Breast epithelium (tissue), 4 donors: ENCODE measurements at regions not wholly inside any gene's neighbourhood (a gene's known extent, or its start where the extent isn't known, plus 50 kb on each side); places are given as distances from the start of the nearest gene placed in this dataset.

ENCODE experiments used
- DNase-seq, 2 donors: peaks; one replicate each; pipeline ENCODE4 v3.0.0-alpha.2; 2019; ENCODE audit warnings: low spot score in 2 of 2
- H3K27ac ChIP-seq, 2 donors: fragments of 200-600 bp; sonication (generic) in 1 of 2; one replicate each; pipeline ENCODE4 v1.5.1; 2016 to 2019; ENCODE audit warnings: mild to moderate bottlenecking in 1 of 2
- H3K27me3 ChIP-seq, 2 donors: fragments of 200-600 bp; sonication (generic) in 1 of 2; one replicate each; pipeline versions ENCODE4 v1.5.1 to v1.6.0; 2017 to 2019; ENCODE audit warnings: control low read depth in 1 of 2, mild to moderate bottlenecking in 1 of 2
- H3K36me3 ChIP-seq: fragments of 200-600 bp; one replicate; pipeline ENCODE4 v1.5.1; 2019
- H3K4me1 ChIP-seq, 2 donors: fragments of 200-600 bp; sonication (generic); one replicate each; pipeline ENCODE4 v1.5.1; 2016 to 2019; ENCODE audit warnings: control low read depth in 1 of 2
- H3K4me3 ChIP-seq, 3 donors: fragments of 200-600 bp; sonication (generic); 1 replicate in 2 of 3; 2 replicates in 1 of 3; pipeline ENCODE4 v1.5.1; 2016 to 2019; ENCODE audit warnings: mild to moderate bottlenecking in 3 of 3, moderate library complexity in 2 of 3
- H3K9me3 ChIP-seq, 2 donors: fragments of 200-600 bp; sonication (generic) in 1 of 2; one replicate each; pipeline ENCODE4 v1.5.1; 2016 to 2019; ENCODE audit warnings: control low read depth in 1 of 2
- POLR2A ChIP-seq: fragments of 450-650 bp; IDR thresholded peaks from one replicate; pipeline ENCODE4 v1.6.1; 2016; ENCODE audit warnings: antibody characterized with exemption, mild to moderate bottlenecking, moderate library complexity
- POLR2AphosphoS5 ChIP-seq, 3 donors: sonication (generic); formaldehyde crosslinking; IDR thresholded peaks; one replicate each; pipeline ENCODE4 v1.6.1; 2017; ENCODE audit warnings: antibody characterized with exemption in 3 of 3
- intact Hi-C: fragments of 100-400 bp; cut with DNase I; formaldehyde crosslinking; loops from one replicate; pipeline ENCODE4 v1.15.1; 2023; ENCODE audit warnings: low total_unique reads
- TF ChIP-seq, protein P1 (sequence below), 3 donors: fragments of 450-650 bp; IDR thresholded peaks; one replicate each; pipeline ENCODE4 v1.5.1; 2016 to 2017; ENCODE audit warnings: antibody characterized with exemption in 3 of 3, mild to moderate bottlenecking in 3 of 3, moderate library complexity in 3 of 3

DNA sequence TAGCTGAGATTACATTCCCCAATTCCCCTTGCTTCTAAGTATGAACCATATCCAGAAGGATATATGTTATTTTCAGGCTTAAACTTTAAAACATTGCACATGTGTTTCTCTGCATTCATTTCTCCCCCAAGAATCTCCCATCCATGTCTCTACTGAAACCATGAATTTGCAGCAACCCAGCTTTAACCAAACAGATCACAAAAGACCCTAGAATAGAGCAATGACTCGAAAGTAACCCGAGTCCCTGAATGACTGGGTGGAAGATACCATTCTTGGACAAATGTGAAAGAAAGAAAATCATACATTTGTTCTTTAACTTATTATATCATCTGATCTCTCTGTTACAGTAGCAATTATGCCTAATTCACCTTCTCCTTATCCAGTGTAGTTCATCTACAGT, 278.7 kb downstream of the IPMK start:
- intact Hi-C loops: no loop called here
- no peak for TF ChIP-seq POLR2AphosphoS5 (IDR thresholded peaks at IDR 0.05)
- no peak for TF ChIP-seq POLR2A
- TF ChIP-seq, protein P1, sequence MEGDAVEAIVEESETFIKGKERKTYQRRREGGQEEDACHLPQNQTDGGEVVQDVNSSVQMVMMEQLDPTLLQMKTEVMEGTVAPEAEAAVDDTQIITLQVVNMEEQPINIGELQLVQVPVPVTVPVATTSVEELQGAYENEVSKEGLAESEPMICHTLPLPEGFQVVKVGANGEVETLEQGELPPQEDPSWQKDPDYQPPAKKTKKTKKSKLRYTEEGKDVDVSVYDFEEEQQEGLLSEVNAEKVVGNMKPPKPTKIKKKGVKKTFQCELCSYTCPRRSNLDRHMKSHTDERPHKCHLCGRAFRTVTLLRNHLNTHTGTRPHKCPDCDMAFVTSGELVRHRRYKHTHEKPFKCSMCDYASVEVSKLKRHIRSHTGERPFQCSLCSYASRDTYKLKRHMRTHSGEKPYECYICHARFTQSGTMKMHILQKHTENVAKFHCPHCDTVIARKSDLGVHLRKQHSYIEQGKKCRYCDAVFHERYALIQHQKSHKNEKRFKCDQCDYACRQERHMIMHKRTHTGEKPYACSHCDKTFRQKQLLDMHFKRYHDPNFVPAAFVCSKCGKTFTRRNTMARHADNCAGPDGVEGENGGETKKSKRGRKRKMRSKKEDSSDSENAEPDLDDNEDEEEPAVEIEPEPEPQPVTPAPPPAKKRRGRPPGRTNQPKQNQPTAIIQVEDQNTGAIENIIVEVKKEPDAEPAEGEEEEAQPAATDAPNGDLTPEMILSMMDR (IDR thresholded peaks at IDR 0.05): no peak

DNA sequence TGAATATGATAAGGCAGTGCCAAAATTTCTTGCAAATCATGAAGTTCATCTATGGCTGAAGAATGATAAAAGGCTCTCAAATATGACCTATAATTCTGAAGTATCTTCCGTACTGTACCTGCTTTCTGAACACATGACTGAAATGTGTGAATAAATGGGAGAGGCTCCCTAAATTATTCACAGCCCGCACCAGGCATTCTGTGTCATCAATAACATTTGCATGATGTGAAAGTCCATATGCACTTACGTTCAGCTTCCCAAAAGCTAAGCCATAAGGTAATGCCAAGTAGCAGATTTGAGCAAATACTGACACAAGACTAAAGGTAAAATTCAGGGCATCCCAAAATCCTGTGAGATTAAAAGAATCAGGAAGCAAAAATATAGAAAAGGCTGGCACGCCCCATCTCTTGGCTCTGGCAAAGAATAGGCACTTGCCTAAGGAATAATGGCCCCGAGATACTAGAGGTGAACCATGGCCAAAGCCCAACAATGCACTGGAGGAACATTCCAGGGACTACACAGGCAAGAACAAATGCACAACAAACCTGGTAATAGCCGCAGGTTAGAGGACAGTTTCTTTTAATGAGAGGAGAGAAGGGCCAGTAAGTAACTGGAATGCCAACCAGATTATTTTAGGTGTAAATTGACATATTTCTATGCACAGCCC, 280.5 kb downstream of the IPMK start:
- TF ChIP-seq, protein P1 (IDR thresholded peaks at IDR 0.05): no peak
- no peak for TF ChIP-seq POLR2A
- TF ChIP-seq POLR2AphosphoS5 (IDR thresholded peaks at IDR 0.05): no peak

More for the DNA sequence above, 278.7 kb downstream of the IPMK start:
- H3K27ac ChIP-seq: no peak overlapping the region
- H3K4me3 ChIP-seq: no peak overlapping the region
- no peak for DNase-seq
- H3K9me3 ChIP-seq: no peaks in the 10 kb centered on the region
- H3K36me3 ChIP-seq: no peaks in the 10 kb centered on the region
- H3K27me3 ChIP-seq: no peaks in the 10 kb centered on the region
- no peaks in the 10 kb centered on the region for H3K4me1 ChIP-seq

DNA sequence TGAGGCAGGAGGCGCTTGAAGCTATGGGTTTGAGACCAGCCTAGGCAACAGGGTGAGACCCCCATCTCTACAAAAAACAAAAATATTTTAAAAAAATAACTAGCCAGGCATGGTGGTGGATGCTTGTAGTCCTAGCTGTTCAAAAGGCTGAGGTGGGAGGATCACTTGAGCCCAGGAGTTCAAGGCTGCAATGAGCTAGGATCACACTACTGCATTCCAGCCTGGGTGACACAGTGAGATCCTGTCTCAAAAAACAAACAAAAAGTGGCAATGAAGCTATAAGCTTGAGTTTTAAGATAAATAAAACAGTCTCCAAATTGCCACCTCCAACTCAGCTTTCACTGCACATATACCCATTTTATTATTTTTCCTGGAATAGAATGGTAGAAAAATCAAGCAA, 281.3 kb downstream of the IPMK start:
- no peak for DNase-seq
- Histone ChIP-seq H3K36me3 (no peaks in the 10 kb centered on the region), H3K9me3 (no peaks in the 10 kb centered on the region), H3K27ac (no peak overlapping the region), H3K4me1 (no peaks in the 10 kb centered on the region), H3K27me3 (no peaks in the 10 kb centered on the region), H3K4me3 (no peak overlapping the region)
- TF ChIP-seq POLR2AphosphoS5 (IDR thresholded peaks at IDR 0.05): no peak
- TF ChIP-seq POLR2A: no peak
- TF ChIP-seq, protein P1 (IDR thresholded peaks at IDR 0.05): no peak
- intact Hi-C loops: no loop called here

More for the DNA sequence above, 280.5 kb downstream of the IPMK start:
- no peaks in the 10 kb centered on the region for H3K27me3 ChIP-seq
- intact Hi-C loops: no loop called here
- no peak for DNase-seq
- no peaks in the 10 kb centered on the region for H3K4me1 ChIP-seq
- H3K9me3 ChIP-seq: no peaks in the 10 kb centered on the region
- no peak overlapping the region for H3K27ac ChIP-seq
- no peak overlapping the region for H3K4me3 ChIP-seq
- H3K36me3 ChIP-seq: no peaks in the 10 kb centered on the region

DNA sequence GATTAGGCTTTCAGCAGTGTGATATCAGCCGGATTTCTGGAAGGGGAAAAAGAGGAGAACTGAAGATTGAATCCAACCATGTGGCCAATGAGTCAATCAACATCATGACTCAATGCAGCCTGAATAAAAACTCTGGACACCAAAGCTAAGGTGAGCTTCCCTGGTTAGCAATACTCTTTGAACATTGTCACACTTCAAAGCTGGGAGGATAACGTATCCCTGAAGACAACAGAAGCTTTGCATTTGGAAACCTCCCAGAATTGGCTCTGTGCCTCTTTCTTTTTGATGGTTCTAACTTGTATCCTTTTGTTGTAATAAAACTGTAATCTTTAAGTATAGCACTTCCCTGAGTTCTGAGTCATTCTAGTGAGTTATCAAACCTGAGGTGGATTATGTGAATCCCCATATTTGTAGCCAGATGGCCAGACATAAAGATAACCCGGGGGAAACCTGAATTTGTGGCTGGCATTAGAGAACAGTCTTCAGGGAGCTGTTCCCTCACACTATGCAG, 284.4 kb downstream of the IPMK start:
- intact Hi-C loops: no loop called here
- Histone ChIP-seq H3K9me3 (no peaks in the 10 kb centered on the region), H3K27ac (no peak overlapping the region), H3K36me3 (no peaks in the 10 kb centered on the region), H3K27me3 (no peaks in the 10 kb centered on the region), H3K4me3 (no peak overlapping the region), H3K4me1 (no peaks in the 10 kb centered on the region)
- TF ChIP-seq POLR2A (no peak), POLR2AphosphoS5 (IDR thresholded peaks at IDR 0.05) (no peak)
- TF ChIP-seq, protein P1 (IDR thresholded peaks at IDR 0.05): no peak
- DNase-seq: no peak

DNA sequence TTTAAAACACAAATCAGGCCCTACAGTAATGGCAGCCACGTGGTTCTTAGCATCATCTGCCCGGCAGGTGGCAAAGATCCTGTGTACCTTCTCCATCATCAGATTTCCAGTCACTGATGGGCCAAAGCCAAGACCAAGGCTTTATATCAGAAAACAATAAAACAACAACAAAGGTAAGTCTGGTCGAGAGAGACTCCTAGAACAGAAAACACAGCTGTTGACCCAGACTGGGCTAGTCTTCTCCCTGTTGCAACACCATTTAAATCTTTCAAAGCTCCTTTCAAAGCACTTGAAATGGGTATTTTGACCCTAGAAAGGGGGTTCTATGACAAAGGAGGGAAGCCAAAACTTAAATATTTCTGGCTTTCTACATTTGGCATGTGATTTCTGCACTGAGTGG, 285.6 kb downstream of the IPMK start:
- intact Hi-C loops: no loop called here
- no peak for DNase-seq
- H3K27ac ChIP-seq: no peak overlapping the region
- TF ChIP-seq, protein P1 (IDR thresholded peaks at IDR 0.05): no peak
- TF ChIP-seq POLR2A: no peak
- TF ChIP-seq POLR2AphosphoS5 (IDR thresholded peaks at IDR 0.05): no peak
- no peaks in the 10 kb centered on the region for H3K4me1 ChIP-seq
- no peaks in the 10 kb centered on the region for H3K9me3 ChIP-seq
- H3K4me3 ChIP-seq: no peak overlapping the region
- H3K36me3 ChIP-seq: no peaks in the 10 kb centered on the region
- H3K27me3 ChIP-seq: no peaks in the 10 kb centered on the region
